Neural cell (in vitro differentiated cells): ENCODE measurements at regions not wholly inside any gene's neighbourhood (a gene's known extent, or its start where the extent isn't known, plus 50 kb on each side); places are given as distances from the start of the nearest gene placed in this dataset.

Source experiments
- H2AFZ ChIP-seq: fragments of 200-600, 300-800 bp; sonication (generic), shearing (Covaris generic); 2 replicates; pipeline ENCODE4 v1.6.0; 2014; ENCODE audit warnings: low read depth, mild to moderate bottlenecking, antibody characterized with exemption, low read length, moderate library complexity
- H3F3A ChIP-seq: fragments of 200-600 bp; shearing (Covaris generic); 2 replicates; pipeline ENCODE4 v1.6.1; 2016; ENCODE audit warnings: mild to moderate bottlenecking, moderate library complexity, mixed read lengths, antibody characterized with exemption, low read length; ENCODE audit not compliant: insufficient read depth, poor library complexity, severe bottlenecking
- H3K27ac ChIP-seq: fragments of 200-600, 300-800 bp; sonication (generic), shearing (Covaris generic); 2 replicates; pipeline ENCODE4 v1.5.1; 2014; ENCODE audit warnings: mild to moderate bottlenecking, low read length, moderate library complexity
- H3K27me3 ChIP-seq: fragments of 300-800, 200-600 bp; sonication (generic), shearing (Covaris generic); 2 replicates; pipeline ENCODE4 v1.6.0; 2014; ENCODE audit warnings: mild to moderate bottlenecking, low read depth, low read length, moderate library complexity; ENCODE audit not compliant: insufficient read depth
- H3K36me3 ChIP-seq: fragments of 300-800, 200-600 bp; sonication (generic), shearing (Covaris generic); 2 replicates; pipeline ENCODE4 v1.5.1; 2014; ENCODE audit warnings: mild to moderate bottlenecking, antibody characterized with exemption, low read length, moderate library complexity; ENCODE audit not compliant: insufficient read depth
- H3K4me2 ChIP-seq: fragments of 300-800, 200-600 bp; sonication (generic), shearing (Covaris generic); 2 replicates; pipeline ENCODE4 v1.6.0; 2014; ENCODE audit warnings: mild to moderate bottlenecking, low read length
- H3K4me3 ChIP-seq: fragments of 300-800, 200-600 bp; sonication (generic), shearing (Covaris generic); 2 replicates; pipeline ENCODE4 v1.5.1; 2014; ENCODE audit warnings: mild to moderate bottlenecking, low read length, moderate library complexity
- H3K79me2 ChIP-seq: fragments of 200-600 bp; shearing (Covaris generic); replicated peaks from 2 replicates; pipeline ENCODE4 v1.6.0; 2014; ENCODE audit warnings: mild to moderate bottlenecking, low read length, moderate library complexity; ENCODE audit not compliant: insufficient read depth
- H3K9ac ChIP-seq: fragments of 300-800, 200-600 bp; sonication (generic), shearing (Covaris generic); 2 replicates; pipeline ENCODE4 v1.6.1; 2016; ENCODE audit warnings: mild to moderate bottlenecking, low read length, mixed read lengths
- H3K9me2 ChIP-seq: fragments of 200-600 bp; shearing (Covaris generic); 2 replicates; pipeline ENCODE4 v1.6.1; 2016; ENCODE audit warnings: mild to moderate bottlenecking, low read length, mixed read lengths; ENCODE audit not compliant: insufficient read depth
- H3K9me3 ChIP-seq: fragments of 200-600, 300-800 bp; sonication (generic), shearing (Covaris generic); 2 replicates; pipeline ENCODE4 v1.6.1; 2016; ENCODE audit warnings: mild to moderate bottlenecking, mixed run types, low read length, moderate library complexity, mixed read lengths
- H4K20me1 ChIP-seq: fragments of 200-600 bp; shearing (Covaris generic); 2 replicates; pipeline ENCODE4 v1.6.1; 2016; ENCODE audit warnings: mild to moderate bottlenecking, mixed run types; ENCODE audit not compliant: insufficient read depth
- CTCF ChIP-seq: fragments of 450-650 bp; IDR thresholded peaks from 2 replicates; pipeline ENCODE4 v1.5.1; 2014; ENCODE audit warnings: antibody characterized with exemption, mild to moderate bottlenecking, moderate library complexity; ENCODE audit not compliant: poor library complexity, severe bottlenecking
- EP300 ChIP-seq: fragments of 450-650 bp; conservative IDR thresholded peaks from 2 replicates; pipeline ENCODE4 v1.6.1; 2014; ENCODE audit warnings: antibody characterized with exemption, mild to moderate bottlenecking, moderate library complexity; ENCODE audit not compliant: poor library complexity, severe bottlenecking
- EZH2 ChIP-seq: fragments of 200-600, 300-800 bp; shearing (Covaris generic), sonication (generic); IDR thresholded peaks from 2 replicates; pipeline ENCODE4 v1.6.1; 2014; ENCODE audit warnings: antibody characterized with exemption, low read length, borderline replicate concordance, mild to moderate bottlenecking; ENCODE audit not compliant: insufficient read depth, poor library complexity, severe bottlenecking
- MXI1 ChIP-seq: fragments of 450-650 bp; conservative IDR thresholded peaks from 2 replicates; pipeline ENCODE4 v1.6.1; 2014; ENCODE audit warnings: antibody characterized with exemption, mild to moderate bottlenecking; ENCODE audit not compliant: poor library complexity, severe bottlenecking
- POLR2AphosphoS5 ChIP-seq: IDR thresholded peaks from 2 replicates; pipeline ENCODE4 v1.6.1; 2012
- RAD21 ChIP-seq: fragments of 450-650 bp; conservative IDR thresholded peaks from 2 replicates; pipeline ENCODE4 v1.6.1; 2014; ENCODE audit warnings: antibody characterized with exemption, mild to moderate bottlenecking, moderate library complexity
- REST ChIP-seq: IDR thresholded peaks from 2 replicates; pipeline ENCODE4 v1.6.1; 2012; ENCODE audit warnings: borderline replicate concordance
- SMC3 ChIP-seq: fragments of 450-650 bp; conservative IDR thresholded peaks from 2 replicates; pipeline ENCODE4 v1.6.1; 2014; ENCODE audit warnings: antibody characterized with exemption, mild to moderate bottlenecking, moderate library complexity; ENCODE audit not compliant: poor library complexity
- TAF1 ChIP-seq: IDR thresholded peaks from 2 replicates; pipeline ENCODE4 v1.6.1; 2012; ENCODE audit warnings: low read depth

- no peak overlapping the region for H3K9ac ChIP-seq
- H3K79me2 ChIP-seq, result no peaks in the 10 kb centered on the region
- H3K9me3 ChIP-seq, result peaks cover 6% of the 10 kb centered on the region
- no peaks in the 10 kb centered on the region for H3K27me3 ChIP-seq
- no peaks in the 10 kb centered on the region for H3K36me3 ChIP-seq
- H3K27ac ChIP-seq, result no peak overlapping the region
- no peak overlapping the region for H3K4me3 ChIP-seq
- no peaks in the 10 kb centered on the region for H4K20me1 ChIP-seq
- no peak overlapping the region for H3K4me2 ChIP-seq
- TF ChIP-seq EP300 (no peak), POLR2AphosphoS5 (no peak), REST (no peak), TAF1 (no peak), EZH2 (no peak), SMC3 (no peak), RAD21 (no peak), CTCF (no peak), MXI1 (no peak)
- no peaks in the 10 kb centered on the region for H3F3A ChIP-seq
- H3K9me2 ChIP-seq, result no peaks in the 10 kb centered on the region
- no peak overlapping the region for H2AFZ ChIP-seq
These were observed 89.2 kb upstream of the LRATD1 start for GRCh38 chr2:14543284-14543683.

GRCh38 chr2:14544247-14544646 lies 88.3 kb upstream of the LRATD1 start:
- Histone ChIP-seq H4K20me1 (no peaks in the 10 kb centered on the region), H3K27ac (no peak overlapping the region), H3K9me3 (peaks cover 6% of the 10 kb centered on the region), H3K4me2 (no peak overlapping the region), H3K9me2 (no peaks in the 10 kb centered on the region), H2AFZ (no peak overlapping the region), H3F3A (no peaks in the 10 kb centered on the region), H3K79me2 (no peaks in the 10 kb centered on the region), H3K4me3 (no peak overlapping the region), H3K27me3 (no peaks in the 10 kb centered on the region), H3K36me3 (no peaks in the 10 kb centered on the region), H3K9ac (no peak overlapping the region)
- no peak for TF ChIP-seq SMC3
- TF ChIP-seq RAD21, result no peak
- TF ChIP-seq EP300, result no peak
- TF ChIP-seq REST, result no peak
- no peak for TF ChIP-seq EZH2
- TF ChIP-seq CTCF, result no peak
- TF ChIP-seq MXI1, result no peak
- TF ChIP-seq POLR2AphosphoS5, result no peak
- no peak for TF ChIP-seq TAF1
